Gastroesophageal sphincter (tissue), 3 donors: ENCODE measurements at regions not wholly inside any gene's neighbourhood (a gene's known extent, or its start where the extent isn't known, plus 50 kb on each side); places are given as distances from the start of the nearest gene placed in this dataset.

Experiments
- CTCF ChIP-seq, 4 experiments: fragments of 200-600 bp in 2 of 4; fragments of 450-650 bp in 2 of 4; sonication (generic) in 1 of 4; IDR thresholded peaks; one replicate each; pipeline ENCODE4 v1.5.1; 2017 to 2019; ENCODE audit warnings: antibody characterized with exemption in 4 of 4, mild to moderate bottlenecking in 2 of 4, moderate library complexity in 2 of 4
- EP300 ChIP-seq: sonication (generic); formaldehyde crosslinking; IDR thresholded peaks from one replicate; pipeline ENCODE4 v1.6.1; 2017; ENCODE audit warnings: antibody characterized with exemption, mild to moderate bottlenecking
- POLR2A ChIP-seq, 2 donors: fragments of 450-650 bp; IDR thresholded peaks; one replicate each; pipeline ENCODE4 v1.6.1; 2017; ENCODE audit warnings: antibody characterized with exemption in 2 of 2, mild to moderate bottlenecking in 2 of 2, moderate library complexity in 1 of 2
- POLR2AphosphoS5 ChIP-seq: sonication (generic); formaldehyde crosslinking; IDR thresholded peaks from one replicate; pipeline ENCODE4 v1.6.1; 2017; ENCODE audit warnings: antibody characterized with exemption

- no peak for TF ChIP-seq EP300
- TF ChIP-seq CTCF (IDR thresholded peaks at IDR 0.05) = no peak
- no peak for TF ChIP-seq POLR2A (IDR thresholded peaks at IDR 0.05)
- TF ChIP-seq POLR2AphosphoS5 = no peak
Observed at GRCh38 chr5:2594701-2595100, 156.8 kb downstream of the IRX2 start.
